HG02870 (cell line): ENCODE measurements at regions not wholly inside any gene's neighbourhood (a gene's known extent, or its start where the extent isn't known, plus 50 kb on each side); places are given as distances from the start of the nearest gene placed in this dataset.
"Not testable (repeated sequence)": the region's sequence is repeated elsewhere in the genome, so short reads cannot be mapped to it uniquely, and the experiment has no call there.

Experiments used
- ATAC-seq: cut with Tn5 transposase; IDR thresholded peaks from one replicate; pipeline ENCODE4 v1.9.1; 2021; ENCODE audit warnings: mild to moderate bottlenecking, moderate library complexity; ENCODE audit not compliant: unreplicated experiment

DNA sequence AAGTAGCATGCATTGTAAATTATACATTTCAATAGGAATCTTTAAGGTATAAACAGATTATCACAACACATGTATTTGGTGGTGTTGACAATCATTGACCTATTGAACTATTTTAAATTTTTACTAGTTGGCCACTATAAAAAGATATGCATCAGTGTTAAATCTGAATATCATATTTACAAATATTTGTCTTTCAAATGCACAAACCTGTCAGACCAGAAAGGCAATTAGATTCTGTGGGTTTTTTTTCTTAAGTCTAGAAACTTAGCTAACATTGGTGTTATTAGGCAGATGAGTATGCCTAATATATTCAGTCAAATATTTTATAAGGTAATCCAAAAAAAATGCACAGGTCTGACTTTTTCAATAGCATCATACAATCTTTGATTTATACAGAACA lies 241.4 kb upstream of the DGKB start:
- ATAC-seq, result no peak

DNA sequence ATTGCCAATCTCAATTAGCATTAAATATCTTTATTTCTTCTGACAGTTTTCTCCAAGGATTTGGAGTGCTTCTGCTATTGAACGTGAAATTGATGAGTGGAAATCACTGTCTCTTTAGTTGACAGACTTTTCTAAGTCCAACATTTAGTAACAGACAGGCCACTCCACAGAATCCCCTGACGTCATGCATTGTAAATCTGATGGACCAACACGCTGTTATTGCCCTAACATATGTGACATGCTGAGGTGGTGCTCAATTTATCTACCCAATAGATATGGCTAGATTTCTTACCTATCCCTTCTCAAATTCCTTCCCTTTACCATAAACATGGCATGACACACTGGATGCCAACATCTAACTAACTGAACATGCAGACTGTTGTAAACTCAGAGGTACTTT lies 240.6 kb upstream of the DGKB start:
- ATAC-seq, result no peak

DNA sequence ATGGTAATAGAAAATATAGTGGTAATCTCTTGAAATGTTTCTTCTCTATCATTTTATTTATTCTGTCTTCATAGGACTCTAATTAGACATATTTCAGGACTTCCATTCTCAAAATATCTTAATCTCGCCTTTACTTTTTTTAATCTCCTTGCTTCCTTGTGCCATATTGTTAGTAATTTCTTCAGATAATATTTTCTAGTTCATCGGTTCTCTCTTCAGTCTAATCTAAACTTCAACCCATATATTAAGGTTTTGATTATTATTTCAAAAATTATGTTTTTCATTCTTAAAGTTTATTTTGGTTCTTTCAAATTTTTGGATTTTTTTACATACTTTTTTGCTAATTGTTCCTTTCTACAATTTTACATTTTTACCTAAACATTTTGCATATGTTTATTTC lies 237.9 kb upstream of the DGKB start:
- no peak for ATAC-seq

DNA sequence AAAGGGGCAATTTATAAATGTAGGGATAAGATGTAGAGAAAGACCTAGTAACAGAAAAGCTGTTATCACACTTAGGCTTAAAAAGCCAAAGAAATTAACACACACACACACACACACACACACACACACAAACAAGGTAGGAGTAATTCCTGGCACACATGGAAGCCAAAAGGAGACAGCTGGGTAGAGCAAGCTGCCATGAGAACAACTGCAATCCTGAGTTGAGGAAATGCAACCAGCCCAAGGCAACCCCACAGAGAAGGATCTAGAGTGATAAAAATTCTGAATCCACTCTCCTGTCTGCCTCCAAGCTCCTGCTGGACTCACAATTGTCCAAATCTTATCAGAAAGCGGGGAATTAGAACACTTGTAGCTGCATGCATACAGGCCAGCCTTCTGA lies 229.1 kb upstream of the DGKB start:
- no peak for ATAC-seq

DNA sequence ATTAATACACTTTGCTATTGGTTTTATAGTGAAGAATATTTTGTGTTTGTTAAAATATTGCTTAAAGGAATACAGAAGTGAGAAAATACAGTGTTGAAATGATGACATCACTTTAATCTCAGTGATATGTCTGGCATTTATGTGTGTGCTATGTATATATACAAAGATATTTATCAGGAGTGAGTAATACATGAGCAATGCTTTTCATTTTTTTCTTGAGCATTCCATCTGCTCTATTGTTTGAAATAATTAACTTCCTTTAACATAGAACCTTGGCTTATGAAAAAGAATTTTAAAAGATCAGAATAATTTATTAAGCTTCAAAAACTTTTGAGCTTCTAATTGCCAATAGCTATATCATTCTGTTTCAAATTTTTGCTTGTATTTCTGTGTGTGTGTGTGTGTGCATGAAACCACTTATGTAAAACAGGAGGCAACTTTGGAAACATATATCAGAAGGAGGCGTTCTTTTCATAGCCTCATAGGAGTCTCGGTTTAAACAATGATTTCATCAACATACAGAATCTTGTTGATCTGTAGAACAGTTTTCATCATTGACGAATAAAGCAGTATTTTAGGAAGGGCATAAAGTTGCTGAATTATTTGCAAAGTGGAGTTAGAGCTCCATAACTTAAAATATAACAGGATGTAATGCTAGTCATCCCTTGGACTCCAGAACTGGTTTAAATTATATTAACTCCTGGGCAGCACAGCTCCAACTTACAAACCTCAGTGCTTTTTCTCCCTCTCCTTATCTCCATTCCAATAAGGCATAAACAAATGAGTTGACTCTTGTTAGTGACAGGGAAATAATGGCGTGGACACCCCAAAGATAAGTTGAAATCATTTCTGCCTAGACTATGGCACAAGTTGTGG lies 228.4 kb upstream of the DGKB start:
- ATAC-seq, result no peak

DNA sequence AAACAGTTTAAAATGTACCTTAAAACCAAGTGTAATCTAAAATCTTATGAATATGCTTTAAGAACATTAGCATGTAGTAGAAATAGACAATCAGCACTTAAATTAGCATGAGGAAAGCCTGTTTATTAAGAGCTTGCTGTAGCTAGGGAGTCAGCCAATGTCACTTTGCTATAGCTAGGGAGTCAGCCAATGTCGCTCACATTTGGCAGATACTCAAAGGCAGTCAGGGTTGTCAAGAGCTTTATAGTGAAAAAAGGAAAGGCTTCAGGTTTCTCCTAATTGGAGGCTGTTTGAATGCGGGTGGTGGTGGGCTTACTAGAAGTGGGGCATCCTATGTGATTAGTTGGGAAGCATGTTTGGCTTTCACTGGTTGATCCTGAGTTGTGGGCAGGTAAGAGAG lies 226.2 kb upstream of the DGKB start:
- no peak for ATAC-seq

DNA sequence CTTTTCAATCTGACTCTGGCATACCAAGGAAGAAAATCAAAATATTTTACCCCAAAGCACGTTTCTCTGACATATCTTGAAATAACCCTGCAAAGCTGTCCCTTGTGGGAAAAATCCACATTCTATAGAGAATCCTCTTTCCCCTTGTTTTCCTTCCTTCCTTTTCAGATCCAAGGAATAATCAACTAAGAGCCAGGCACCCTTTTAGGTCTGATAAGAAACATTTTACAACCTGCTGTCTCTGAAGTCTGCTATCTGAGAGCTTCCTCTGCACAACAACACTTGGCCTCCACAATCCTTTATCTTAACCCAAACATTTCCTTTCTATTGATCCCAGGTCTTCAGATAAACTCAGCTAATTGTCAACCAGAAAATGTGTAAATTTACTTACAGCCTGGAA lies 224.1 kb upstream of the DGKB start:
- not testable (repeated sequence) for ATAC-seq

DNA sequence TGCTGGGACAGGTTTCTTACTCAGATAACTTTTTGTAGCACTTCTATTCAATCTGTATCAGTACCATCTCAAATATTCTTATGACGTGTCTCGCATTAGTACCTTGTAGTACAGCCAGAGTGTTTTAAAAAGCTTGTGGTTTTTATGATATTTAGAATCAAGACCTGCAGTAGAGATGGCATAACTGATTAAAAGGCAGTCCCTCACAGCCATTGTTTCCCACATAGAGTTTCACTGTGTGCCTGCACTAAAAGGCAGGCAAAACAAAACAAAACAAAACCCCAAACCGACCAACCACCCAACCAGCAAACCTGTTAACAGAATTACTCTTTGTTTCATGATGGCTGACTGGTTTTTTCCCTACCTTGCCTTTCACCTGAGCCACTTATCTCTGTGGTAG lies 221.3 kb upstream of the DGKB start:
- ATAC-seq, result no peak

DNA sequence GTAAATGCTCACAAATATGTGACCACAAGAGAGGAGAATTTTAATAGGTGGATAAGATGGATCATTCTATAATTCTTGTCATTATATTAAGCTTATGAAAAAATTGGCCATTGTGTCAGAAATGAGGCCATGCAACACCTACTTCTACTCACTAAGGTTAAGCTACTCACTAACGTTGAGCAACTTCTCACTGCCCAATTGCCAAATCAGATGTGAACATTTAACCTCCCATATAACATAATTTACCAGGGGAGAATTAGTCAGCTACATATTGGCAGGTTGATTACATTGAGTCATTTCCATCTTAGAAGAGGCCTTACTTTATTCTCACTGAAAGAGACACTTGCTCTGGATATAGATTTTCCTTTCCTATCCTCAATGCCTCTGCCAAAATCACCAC lies 211.2 kb upstream of the DGKB start:
- ATAC-seq, result no peak

DNA sequence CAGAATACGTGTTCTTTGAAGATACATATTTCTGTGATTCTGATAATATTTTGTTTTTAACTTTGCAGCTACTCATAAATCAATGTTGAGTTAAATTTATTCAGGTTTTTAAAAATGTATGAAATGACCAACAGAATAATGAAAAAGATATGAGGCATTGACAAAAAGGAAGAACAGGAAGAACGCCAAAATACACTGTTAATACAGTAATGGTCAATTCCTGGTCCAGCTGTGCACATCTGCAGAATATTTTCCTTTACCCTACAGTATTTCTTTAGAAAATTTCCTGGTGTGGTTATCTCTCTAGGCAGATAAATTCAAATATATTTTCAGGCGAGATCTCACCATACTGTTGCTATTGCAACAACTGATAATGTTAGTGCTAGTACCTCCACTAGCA lies 203.2 kb upstream of the DGKB start:
- ATAC-seq, result no peak

DNA sequence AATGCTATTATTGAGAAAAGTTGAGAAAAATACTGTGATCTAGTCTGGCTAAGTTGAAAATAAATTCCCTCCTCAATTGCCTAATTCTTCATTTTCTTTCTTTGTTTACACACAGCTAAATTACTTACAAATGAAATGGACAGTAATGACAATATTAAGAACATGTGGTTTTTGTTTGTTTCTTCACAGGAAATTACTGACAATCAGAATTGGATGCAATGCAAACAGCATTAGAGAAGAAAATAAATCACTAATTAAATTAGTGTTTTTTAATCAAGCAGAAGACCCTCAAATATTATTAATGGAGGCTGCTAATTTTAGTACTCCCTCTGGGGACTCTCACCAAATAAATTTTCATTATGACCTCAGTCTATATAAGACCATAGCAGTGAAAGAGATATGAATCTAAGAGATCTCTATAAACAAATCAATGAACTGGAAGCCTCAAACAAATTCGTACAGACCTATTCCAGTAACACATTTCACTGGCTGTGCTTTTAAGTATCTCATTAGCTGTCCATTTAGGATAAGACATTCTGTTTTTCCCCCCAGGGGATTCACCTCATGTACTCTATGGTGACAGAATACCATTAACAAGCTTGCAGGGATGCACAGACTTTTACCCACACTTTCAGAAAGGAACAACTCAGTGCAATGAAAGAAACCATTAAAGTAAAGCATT lies 202.0 kb upstream of the DGKB start:
- no peak for ATAC-seq

DNA sequence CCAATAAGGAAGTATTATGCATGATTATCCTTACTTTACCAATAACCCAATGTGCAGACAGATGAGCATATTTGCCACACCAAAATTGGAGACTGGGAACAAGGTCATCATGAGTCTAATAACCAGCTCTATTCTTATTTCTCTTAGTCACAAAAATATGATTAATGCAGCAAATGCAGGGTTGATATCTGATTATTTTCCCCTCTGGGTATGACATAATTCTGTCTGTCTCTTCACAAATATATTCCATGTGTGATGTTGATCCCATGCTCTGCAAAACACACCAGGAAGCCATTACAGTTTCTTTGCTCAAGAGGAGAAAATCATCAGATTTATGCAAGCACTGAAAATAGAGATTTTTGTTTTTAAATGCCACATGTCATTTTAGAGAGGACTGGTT lies 196.5 kb upstream of the DGKB start:
- ATAC-seq, result no peak

DNA sequence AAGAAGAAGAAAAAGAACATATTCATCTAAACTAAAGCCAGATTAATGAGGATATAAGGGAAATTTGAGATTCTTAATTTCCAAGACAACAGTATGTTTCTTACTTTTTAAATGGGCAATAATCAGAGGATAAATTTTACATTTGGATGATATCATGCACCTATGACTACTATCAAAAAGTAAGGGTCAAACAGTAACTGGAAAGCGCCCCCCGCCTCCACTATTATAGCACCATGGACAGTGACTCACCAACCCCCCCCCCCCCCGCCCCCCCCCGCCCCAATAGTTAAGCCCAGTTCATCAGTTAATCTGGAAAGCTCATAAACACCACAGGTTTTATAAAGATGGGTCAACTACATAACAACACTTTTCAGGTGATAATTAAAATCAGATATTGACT lies 194.3 kb upstream of the DGKB start:
- ATAC-seq, result no peak

DNA sequence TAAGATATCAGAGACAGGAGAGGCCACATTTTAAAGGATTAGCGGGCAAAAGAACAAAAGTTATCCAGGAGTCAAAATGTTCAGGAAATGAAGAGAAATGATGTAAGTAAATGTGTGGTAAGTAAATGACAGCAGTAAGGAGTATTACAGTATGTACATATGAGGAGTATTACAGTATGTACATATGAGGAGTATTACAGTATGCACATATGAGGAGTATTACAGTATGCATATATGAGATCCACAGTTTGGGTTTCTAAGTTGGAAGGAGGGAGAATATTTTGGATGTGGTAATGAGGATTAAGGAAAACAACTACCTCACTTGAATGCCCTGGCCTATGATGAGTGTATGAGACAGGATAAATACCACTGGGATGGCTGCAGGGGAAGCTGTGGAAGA lies 192.4 kb upstream of the DGKB start:
- no peak for ATAC-seq

DNA sequence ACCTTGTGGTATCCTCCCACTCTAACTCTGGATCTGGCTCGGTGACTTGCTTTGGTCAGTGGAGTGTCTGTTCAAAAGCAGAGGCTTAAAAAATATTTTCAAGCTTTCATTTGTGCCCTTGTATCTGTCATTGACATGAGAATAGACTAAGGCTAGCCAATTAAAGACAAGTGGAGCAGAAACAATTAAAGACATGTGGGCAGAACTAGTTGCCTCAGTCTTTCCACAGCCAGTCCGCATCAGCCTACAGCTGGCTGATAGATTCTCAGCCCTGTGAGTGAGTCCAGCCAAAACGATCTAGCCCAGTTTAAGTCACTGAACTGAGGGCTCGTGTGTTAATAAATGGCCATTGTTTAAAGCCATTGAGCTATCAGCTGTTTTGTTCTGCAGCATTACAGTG lies 185.2 kb upstream of the DGKB start:
- no peak for ATAC-seq

DNA sequence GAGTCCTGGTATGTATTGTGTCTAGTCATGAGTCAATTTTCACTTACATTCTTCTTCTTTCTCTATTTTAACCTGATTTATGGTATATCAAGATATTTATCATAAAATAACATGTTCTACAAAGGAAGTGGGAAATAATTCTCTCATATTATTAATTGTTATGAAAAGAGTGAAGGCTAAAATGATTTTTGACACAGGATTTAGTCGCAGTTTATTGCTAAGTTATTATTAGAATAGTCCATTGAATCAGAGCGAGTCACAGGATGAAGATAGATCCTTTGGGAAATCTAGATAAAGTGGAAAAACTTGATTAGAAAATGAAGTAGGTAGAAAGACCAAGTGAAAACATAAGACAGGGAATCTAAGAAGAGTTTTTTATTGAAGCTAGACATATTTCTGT lies 184.3 kb upstream of the DGKB start:
- ATAC-seq, result no peak

DNA sequence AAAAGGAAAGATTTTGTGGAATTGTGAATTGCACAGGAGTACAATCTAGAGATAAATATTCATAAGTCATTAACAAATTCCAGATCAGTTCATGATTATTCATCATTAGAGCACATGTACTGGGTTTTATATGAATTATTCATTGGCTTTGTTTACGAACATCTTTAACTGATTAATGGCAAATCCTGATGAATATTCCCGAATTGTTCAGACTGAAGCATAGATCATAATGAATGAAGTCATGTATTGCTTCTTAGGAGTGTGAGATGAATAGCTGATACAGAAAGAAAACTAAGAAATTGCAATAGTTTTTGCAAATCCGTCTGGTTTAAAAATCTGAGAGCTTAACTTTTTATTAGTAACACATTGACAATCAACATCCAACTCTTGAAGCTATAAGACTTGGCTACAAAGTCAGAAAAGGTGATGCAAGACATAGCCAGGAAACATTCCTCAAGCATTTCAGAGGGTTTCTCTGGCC lies 183.6 kb upstream of the DGKB start:
- ATAC-seq, result no peak

DNA sequence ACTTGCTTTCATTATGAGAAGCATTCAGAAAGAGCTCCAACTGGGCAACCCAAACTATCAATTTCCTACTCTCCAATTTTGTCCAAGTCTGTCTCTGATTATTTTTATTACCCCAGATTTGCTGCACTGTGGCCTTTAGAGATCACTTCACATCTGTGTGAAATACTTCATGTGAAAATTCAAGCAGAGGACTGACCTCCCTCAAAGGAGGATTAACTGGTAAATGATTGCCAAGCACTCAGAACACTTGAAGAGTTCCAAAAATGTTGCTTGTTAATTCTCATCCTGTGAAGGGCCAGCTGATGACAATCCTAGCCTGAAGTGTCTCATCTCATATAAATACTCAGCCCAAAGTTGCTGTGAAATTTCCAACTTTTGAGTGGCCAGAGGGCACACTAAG lies 182.8 kb upstream of the DGKB start:
- no peak for ATAC-seq

DNA sequence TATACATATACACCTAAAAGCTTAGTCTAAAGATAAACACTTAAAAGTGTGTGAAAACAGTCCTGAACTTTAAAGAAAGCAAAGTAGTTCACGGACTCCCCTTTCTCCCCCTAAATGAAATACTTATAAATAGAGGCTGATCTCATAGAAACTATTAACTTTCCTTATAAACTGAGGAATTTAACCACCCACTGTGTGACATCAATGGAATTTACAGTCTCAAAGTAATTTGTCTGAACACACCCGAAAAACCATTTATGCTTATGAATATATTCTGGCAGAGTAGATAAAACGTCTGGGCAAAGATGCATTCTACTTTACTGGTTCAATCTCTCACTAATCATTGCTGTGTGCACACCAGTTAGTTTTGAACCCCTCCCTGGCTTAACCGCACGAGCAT lies 181.8 kb upstream of the DGKB start:
- no peak for ATAC-seq

DNA sequence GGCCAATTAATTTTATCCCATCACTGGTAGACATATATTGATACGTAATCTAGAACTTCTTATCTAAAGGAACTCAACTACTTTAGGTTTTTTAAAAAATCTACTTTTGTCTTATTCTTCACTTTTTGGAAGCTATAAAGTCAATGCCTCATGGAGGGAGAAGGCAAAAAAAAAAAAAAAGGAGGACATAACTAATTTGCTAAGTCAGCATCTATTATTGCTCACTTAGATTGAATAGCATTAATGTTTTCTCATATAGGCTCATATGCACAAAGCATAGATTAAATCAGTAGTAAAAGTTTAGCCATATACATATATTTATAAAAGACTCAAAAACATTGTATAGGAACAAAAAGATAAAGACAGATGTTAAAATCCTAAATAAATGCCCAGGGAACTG lies 179.3 kb upstream of the DGKB start:
- no peak for ATAC-seq

DNA sequence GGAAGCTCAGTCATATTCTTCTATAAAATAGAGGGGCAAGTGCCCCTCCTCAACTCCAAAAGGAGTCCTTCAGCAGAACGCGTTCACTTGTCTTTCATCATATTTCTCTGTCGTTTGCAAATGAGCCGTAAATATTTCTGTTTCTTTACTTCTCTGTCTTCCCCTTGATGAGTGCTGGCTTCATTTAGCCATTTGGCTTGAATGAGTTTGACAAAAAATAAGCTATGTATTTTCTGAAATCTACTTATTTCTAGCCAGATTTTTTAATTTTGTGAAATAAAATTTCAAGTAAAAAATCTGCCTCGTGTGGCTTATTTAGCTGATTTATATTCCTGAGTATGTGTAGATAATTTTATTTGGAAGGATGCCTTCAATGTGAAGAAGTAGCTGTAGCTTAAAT lies 170.8 kb upstream of the DGKB start:
- no peak for ATAC-seq

DNA sequence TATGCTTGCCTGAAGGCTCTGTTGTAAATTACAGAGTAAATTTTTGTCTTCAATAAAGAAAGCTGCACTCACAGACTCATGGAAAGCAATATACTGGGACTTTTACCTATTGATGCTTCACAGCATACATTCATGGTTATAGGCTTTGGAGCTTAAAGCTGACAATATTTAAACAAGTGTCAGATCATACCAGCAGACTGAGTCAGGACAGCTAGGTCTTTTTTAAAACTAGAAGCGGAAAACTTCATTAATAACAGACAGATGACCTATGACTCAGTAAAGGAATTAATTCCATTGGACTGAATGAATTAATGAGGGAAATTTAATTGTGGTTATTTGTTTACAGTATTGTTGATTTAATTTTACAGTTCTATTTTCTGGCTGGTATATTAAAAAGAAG lies 165.8 kb upstream of the DGKB start:
- ATAC-seq, result no peak

DNA sequence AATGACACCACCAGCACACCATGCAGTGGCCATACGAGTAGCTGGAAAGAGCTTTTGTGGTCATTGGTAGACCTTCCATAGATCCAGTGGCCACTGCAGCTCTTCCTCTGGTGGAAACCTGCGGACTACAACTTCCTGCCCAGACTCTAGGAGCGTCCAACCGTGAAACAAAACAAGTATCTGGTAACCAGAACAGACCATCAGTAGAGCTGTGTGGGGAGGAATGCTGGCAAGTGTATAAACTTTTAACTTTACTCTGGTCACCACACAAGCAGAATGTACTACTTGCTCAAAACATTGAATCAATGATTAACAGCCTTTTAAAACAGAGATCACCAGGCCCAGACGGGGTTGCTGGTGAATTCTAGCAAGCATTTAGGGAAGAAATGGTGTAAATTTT lies 154.7 kb upstream of the DGKB start:
- ATAC-seq, result no peak
